Fibroblast of the conjunctiva (primary cell): ENCODE measurements at regions not wholly inside any gene's neighbourhood (a gene's known extent, or its start where the extent isn't known, plus 50 kb on each side); places are given as distances from the start of the nearest gene placed in this dataset.

Source experiments
- DNase-seq: peaks from one replicate; pipeline ENCODE4 v3.0.0-alpha.2; 2010; ENCODE audit warnings: low read depth

DNA sequence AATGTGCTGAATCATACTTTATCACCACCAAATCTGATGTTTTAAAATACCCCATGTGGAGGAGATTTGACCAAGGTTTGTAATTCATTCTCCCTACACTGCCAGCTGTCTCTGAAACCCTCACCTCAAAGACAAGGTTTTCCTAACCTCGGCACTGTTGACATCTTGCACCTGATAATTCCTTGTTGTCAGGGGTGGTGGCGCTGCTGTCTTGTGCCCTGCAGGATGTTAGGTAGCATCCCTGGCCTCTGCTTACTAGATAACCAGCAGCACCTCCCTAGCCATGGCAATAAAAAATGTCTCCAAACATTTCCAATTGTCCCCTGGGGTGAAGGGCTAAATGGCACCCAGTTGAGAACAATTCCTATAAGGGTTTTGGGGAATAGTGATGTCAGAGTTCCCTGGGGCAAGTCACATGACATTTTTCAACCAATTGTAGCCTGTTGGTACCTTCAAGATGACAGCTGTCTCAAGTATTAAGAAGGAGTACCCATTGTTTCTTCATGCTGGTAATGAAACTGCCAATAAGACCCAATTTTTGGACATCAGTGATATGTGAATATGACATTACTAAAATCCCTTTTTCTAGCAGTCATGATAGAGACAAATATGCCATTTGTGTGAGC is 160.6 kb upstream of the PLCXD3 start:
- no peak for DNase-seq

DNA sequence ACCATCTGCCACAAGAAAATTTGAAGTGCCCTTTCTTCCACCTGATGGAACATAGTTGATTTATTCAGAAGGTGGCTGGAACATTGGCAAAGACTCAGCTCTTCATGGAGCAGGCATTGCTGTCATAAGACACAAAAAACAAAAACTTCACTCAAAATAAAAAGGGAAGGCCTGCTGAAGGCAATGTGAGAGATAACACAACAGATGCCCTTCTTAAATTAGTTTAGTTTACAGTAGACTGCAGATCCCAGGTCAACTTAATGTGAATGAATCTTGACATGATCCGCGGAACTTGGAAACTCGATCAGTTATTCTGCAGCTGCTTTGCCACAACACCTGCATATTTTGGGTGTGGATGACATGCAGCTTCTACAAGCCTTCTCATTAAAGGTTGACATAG is 159.8 kb upstream of the PLCXD3 start:
- DNase-seq: no peak

DNA sequence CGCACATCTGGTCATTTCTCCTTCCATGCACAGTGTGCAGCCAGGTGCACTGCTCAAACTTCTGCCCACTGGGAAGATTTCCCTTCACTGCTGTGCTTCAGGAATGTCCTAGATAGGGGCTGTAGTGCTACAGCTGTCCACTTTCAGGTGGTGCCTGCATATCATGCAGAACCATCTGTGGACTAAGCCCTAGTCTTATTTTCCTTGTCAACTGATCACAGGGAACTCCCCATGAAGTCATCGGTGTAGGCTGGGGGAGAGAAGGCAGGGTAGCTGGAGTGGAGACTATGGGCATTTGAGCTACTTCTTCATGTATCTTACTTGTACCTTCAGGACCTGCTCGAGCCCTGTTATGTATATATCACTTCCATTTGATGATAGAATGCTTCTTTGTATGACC is 150.9 kb upstream of the PLCXD3 start:
- DNase-seq: no peak

DNA sequence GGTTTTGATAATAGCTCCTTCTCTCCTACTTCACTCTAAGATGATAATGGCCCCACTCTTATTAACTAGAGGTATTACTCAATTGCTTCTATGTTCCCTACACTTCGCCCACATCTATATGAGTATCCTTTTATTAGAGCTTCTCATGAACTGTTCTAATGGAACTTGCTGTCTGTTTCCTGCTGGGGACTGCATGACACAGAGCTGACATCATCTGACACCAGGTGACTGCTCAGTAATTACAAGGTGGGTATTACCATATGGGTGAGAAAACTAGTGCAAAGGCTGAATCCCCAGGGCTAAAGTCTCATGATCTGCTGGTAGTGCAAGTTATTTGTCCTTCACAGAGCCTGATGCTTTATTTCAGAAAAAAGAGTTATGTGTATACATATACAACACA is 146.2 kb upstream of the PLCXD3 start:
- DNase-seq: no peak

DNA sequence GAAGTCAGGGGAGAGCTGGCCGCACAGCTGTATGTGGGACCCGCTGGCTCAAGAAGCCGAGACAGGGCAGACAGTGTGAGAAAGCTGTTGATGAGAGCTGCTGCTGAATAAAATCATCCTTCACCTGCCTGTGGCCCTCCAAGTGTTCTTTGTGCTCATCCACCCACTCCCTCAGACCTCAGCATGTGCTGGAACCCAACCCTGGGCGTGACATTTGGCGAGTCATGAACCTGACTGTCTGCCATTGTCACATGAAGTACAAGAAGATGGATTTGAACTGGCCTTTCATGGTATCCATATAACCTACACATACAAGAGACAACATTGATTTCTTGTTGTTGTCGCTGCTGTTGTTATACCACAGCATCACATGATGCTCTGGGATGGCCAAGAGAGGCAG is 139.7 kb upstream of the PLCXD3 start:
- no peak for DNase-seq

DNA sequence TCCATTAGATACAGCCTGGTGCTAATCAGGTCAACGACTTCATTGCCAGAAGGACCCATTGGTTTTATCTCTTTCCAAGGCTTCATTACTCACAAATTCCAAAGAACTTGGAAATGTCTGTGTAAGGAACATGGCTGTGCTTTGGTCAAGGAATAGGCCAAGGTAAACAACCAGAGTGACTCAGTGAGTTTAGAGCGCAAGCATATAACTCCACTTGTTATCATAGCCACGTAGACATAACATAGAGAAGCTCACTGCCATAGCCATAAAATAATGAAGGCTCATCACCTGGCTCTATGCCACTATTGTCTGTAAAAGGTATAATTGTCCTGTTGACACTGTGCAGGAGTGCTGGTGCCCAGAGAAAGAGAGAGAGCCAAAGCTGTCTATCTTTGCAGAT is 139.3 kb upstream of the PLCXD3 start:
- DNase-seq: peak; percentile 12

DNA sequence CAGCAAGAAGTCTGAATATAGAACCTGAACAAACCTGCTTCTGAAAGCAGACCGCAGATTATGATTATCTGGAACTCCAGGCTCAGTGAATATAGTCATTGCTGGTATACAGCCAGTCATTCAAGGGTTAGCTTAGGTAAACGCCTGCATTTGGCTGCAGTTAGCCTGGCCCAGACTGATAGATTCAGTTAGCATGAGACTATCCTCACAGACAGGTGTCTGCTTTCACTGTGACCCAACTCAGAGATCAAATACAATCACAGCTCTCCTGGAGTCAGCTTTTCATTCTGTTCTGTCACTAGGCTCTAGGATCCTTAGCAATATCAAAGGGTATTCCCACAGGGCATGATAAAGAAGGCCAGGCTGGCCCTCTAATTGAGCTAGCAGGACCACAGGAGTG is 138.6 kb upstream of the PLCXD3 start:
- DNase-seq: no peak

DNA sequence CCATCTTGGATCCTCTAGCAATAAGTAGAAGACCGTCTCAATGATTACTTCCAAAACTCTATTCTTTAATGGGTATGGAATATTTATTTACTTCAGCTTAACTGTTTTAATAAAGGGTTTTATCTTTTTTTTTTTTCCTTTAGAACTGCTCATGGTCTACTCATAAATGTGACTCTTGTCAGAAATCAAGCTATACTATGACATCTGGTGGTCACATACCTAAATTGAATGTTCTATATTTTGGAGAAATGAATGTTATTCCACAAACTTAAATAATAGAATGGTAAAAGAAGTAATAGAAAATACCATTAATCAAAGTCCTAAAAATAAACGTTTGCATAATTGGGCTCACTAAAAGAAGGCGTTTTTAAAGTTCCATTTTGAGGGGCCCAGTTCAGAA is 131.2 kb upstream of the PLCXD3 start:
- no peak for DNase-seq

DNA sequence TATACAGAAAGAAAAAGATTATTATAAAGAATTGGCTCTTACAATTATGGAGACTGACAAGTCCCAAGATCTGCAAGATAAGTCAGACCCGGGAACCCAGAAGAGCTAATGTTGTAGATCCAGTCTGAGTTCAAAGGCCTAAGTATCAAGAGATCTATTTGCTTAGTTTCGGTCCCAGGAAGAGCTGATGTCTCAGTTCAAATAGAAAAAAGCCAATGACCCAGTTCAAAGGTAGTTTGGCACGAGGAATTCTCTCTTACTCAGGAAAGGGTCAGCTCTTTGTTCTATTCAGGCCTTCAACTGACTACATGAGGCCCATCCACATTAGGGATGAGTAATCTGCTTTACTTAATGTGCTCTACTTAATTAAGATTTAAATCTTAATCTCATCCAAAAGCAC is 128.3 kb upstream of the PLCXD3 start:
- DNase-seq: no peak

DNA sequence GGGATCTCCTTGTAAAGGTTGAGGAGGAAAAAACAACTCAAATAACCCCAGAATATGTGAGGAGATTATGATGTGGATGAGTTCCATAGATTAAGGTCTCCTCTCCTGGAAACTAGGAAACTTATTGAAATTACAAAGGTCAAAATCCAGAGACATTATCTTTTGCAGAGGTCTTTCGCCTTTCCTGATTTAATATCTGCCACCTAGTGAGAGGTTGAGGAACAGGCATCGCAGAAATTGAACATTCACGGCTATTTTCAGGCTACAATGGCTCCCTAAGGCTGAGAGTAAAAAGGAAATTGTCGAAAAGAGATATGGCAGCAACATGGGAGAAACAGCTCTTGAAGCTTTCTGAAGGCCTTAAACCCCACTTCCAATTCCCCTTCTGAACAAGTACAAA is 127.5 kb upstream of the PLCXD3 start:
- DNase-seq: no peak

DNA sequence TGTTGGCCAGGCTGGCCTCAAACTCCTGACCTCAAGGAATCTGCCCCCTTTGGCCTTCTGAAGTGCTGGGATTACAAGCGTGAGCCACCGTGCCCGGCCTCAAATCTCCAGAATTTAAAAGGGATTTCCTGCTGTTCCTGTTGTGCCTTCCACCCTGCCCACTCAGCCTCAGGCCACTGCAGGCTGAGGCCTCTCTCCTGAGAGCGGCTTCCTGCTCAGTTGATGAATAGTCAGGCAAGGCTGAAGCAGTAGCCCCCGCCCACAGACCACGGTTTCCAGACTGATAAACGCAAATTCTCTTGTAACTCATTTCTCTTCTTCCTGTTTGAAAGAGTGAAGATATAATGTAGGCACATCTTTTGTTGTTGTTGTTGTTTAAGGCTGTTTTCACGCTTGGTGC is 127.0 kb upstream of the PLCXD3 start:
- DNase-seq: no peak

DNA sequence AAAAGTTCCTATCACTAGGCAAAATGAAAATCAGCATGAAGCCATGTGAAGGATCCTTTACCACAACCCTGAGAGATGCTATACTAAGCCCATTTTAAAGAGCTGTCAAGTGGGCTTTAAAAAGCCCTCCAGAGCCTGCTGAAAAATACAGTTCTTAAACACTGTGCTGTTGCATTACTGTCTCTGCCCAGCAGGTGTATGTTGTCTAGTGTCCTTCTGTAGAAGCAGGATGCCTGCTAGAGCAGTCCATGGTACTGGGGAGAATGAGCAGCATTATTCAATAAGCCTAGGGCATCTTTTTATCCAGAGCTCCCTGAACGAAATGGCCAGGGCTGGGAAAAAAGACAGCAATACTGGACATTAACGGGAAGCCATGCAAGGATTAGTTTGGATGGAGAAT is 126.2 kb upstream of the PLCXD3 start:
- DNase-seq: no peak

DNA sequence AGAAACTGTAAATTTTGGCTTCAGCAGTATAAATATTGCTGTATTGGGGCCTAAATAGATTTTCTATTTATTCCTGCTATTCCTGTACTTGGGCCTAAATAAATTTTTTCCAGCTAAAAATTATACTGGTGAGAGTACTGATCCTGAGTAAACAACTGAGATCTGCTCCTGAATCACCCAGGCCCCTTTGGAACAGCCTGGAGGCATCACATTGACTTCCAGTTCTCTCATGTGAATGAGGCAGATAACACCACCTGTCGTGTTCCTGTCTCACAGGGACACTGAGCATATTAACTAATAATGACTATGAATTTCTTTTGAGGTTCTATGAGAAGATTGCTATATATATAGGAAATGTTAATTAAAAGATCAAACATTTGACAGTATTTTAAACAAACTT is 119.5 kb upstream of the PLCXD3 start:
- no peak for DNase-seq

DNA sequence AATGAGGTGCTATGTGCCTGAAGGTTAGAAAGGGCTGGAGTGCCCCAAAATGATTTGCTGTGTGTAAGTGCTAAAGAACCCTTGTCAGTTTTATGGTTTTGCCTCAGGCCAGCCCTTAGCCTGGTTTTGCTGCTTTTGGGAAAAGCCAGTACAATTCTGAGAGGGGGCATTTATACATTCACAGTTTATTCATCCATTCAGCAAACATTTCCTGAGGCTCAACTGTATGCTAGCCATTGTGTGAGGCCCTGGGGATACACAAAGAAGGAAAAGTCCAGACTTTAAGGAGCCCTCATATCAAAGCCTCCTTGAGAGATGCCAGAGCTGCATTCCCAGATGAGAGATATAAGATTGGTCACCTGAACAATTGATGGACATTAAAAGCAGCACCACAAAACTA is 115.2 kb upstream of the PLCXD3 start:
- DNase-seq: no peak

DNA sequence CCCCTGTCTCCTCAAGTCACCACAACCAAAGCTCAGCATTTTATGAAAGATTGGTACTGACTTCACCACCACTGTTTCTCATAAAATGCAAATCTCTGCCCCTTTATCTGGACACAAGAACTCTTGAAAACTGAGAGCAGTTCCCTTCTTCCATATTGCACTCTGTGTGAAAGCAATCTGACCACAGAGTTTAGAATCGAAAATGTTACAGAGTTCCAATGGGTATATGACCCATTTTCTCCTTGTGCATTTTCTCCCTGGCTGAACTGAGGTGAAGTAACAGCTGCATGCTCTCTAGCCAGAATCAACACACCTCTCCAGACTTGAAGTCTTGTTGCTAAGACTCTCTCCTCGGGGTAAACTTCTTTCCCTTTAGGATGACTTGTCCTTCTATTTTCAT is 111.0 kb upstream of the PLCXD3 start:
- no peak for DNase-seq

DNA sequence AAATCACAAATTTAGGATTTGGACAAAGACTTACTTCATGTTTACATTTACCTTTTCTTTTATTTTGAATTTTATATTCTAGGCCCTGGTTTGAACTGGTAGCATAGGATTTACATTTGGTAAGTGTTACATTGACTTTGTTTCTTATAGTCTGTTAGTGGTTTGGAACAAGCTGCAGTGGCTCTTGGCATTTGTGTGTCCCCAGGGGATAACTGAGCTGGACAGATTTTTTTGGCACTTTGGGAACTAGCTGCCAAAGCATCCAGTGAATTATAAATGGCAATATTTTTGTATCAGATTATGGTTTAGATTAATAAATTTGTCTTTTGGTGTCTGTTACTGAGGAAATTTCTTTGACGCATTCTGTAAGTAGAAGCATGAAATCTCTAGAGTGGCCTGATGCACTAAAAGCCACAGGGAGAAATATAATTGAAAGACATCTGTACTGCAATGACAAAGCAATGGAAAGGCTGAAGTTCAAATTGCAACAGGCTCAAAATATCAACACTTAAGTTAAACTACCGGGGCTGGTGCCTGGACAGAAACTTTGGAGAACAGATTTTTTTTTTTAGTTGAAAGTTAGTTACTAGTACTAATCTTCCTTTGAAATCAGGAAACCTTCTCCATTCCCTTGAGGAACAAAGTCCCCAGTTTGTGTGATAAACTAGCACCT is 107.6 kb upstream of the PLCXD3 start:
- DNase-seq: no peak

DNA sequence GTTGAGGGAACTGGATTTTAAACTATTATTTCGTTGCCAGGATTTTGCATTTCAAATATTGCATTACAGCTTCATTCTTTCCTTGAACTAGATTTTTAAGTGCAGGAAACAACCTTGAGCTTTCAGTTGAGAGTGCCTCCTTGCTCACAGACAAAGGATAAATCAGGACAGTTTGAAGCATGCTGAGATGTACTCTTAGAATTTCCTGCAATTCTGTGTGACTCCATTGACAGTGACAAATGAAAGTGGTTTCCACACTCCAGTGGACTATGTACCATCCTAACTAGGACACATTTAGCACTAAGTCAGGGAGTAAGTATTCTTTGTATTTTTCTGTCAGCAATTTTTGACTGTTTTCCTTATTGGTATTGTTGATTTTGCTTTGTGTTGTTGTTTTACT is 100.0 kb upstream of the PLCXD3 start:
- no peak for DNase-seq

DNA sequence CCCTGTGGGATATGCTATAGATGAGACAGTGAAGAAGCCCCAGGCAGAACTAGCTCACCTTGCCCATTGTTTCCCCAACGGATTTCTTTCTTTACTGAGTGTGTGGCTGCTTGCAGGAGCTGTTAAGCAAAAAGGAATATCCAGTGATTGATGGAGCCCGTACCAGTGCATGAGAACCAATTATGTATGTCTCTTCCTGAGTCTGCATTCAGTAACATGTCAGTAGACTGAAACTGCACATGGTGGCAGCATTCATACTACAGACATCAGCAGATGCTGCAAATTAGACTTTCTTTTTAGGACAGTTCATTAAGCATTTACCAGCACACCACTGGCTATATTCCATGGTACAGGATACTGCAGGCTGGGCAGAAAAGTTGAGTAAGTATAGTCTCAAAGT is 90.3 kb upstream of the PLCXD3 start:
- no peak for DNase-seq

DNA sequence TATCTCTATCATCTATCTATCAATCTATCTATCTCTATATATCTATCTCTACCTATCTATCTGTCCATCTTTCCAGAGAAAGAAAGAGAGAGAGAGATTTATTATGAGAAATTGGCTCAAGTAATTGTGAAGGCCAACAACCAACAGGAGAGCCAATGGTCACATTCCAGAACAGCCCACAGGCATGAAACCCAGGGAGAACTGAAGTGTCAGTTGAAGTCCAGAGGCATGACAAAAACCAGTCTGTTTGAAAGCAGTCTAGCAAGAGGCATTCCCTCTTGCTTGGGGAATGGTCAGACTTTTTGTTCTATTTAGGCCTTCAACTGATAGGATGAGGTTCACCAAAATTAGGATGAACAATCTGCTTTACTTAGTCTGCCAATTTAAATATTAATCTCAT is 87.6 kb upstream of the PLCXD3 start:
- DNase-seq: no peak

DNA sequence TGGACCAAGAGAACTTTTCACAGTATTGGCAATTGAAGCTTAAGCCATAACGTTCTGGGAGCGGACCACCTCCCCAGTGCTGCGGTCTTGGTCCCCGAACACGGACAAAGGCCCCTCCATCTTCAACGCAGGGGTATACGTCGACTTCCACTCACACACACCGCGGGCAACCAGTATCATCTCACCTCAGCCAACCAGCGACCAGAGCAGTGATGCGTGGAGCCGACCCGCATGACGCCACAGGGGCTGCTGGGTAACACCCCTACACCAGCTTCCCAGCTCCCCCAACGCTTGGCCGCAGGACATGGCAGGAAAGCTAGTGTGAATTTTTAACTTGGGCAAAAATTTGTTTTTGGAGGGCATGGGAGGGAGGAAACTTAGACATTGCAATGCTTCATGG is 77.3 kb upstream of the PLCXD3 start:
- DNase-seq: no peak

DNA sequence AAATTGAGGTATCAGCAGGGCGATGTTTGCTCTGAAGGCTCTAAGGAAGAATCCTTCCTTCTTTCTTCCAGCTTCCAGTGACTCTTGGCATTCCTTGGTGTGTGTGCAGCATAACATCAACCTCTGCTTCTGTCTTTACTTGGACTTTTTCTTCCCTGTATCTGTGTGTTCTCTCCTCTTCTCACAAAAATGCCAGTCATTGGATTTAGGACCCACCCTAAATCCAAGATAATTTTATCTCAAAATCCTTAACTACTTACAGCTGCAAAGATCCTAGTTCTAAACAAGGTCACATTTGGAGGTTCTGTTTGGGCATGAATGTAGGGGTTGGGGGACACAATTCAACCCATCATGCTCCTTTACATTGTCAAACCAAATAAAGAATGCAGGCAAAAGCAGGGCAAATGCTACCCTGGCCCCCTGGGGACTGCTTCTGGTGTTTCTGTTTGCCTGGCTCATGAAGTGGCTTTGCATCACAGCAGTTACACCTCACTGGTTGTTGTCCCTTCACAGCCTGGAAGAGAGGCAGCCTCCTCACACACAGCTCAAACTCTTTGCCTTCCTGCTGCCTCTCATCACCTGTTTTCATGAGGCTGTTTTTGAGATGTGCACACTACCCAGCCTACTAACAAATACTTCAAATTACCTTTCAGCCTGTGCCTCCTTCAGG is 64.8 kb upstream of the PLCXD3 start:
- DNase-seq: no peak

DNA sequence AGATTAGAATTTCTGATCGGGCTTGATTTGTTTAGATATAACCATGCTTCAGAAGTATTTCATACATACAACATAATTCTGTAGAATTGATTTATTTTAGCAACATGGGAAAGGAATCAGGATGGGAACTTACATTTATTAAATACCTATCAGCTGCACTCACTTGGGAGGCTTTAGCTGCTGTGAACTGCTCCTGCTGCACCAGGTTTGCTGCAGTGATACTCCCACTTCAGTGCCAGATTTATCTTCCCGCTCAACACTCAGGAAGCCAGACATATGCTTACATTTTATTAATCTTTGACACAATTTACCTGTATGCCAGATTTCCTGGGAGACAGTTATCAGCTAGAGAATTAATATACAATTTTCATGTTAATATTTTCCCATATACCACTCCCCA is 64.0 kb upstream of the PLCXD3 start:
- DNase-seq: no peak
